ENCODE measurements at regions not wholly inside any gene's neighbourhood (a gene's known extent, or its start where the extent isn't known, plus 50 kb on each side); places are given as distances from the start of the nearest gene placed in this dataset.

- H3K9ac ChIP-seq (ENCODE audit: low read length in 2 of 2), result no peak overlapping the region
- H3K9me3 ChIP-seq (ENCODE audit: control insufficient read depth in 2 of 2, low read length in 2 of 2), result no peaks in the 10 kb centered on the region
- H3K4me1 ChIP-seq (ENCODE audit: control insufficient read depth, insufficient read depth, low read length), result no peaks in the 10 kb centered on the region
- no peak overlapping the region for H3K27ac ChIP-seq (ENCODE audit: low read length)
- no peaks in the 10 kb centered on the region for H3K27me3 ChIP-seq (ENCODE audit: control insufficient read depth in 1 of 2, insufficient read depth in 2 of 2, low read length in 2 of 2)
- H3K4me3 ChIP-seq (ENCODE audit: low read length in 2 of 2), result no peak overlapping the region
- H3K36me3 ChIP-seq (ENCODE audit: control insufficient read depth in 2 of 2, insufficient read depth in 2 of 2, low read length in 2 of 2), result no peaks in the 10 kb centered on the region
These were observed 129.7 kb upstream of the UBE2E1 start for GRCh38 chr3:23676093-23676492.

DNA sequence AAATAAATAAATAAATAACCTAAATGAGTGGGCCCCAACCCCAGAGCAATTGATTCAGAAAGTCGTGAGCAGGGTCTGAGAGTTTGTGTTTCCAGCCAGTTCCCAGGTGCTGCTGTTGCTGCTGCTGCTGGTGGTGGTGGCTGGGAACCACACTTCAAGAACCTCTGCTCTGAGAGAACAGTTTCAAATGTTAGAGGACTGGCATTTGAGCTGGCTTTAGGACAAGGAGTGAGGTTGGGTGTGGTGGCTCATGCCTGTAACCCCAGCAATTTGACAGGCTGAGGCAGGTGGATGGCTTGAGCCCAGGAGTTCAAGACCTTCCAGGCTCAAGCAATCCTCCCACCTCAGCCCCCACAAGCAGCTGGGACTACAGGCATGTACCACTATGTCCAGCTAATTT is 123.1 kb upstream of the UBE2E1 start:
- Histone ChIP-seq H3K36me3 (ENCODE audit: control insufficient read depth in 2 of 2, insufficient read depth in 2 of 2, low read length in 2 of 2) (no peaks in the 10 kb centered on the region), H3K9me3 (ENCODE audit: control insufficient read depth in 2 of 2, low read length in 2 of 2) (no peaks in the 10 kb centered on the region)

DNA sequence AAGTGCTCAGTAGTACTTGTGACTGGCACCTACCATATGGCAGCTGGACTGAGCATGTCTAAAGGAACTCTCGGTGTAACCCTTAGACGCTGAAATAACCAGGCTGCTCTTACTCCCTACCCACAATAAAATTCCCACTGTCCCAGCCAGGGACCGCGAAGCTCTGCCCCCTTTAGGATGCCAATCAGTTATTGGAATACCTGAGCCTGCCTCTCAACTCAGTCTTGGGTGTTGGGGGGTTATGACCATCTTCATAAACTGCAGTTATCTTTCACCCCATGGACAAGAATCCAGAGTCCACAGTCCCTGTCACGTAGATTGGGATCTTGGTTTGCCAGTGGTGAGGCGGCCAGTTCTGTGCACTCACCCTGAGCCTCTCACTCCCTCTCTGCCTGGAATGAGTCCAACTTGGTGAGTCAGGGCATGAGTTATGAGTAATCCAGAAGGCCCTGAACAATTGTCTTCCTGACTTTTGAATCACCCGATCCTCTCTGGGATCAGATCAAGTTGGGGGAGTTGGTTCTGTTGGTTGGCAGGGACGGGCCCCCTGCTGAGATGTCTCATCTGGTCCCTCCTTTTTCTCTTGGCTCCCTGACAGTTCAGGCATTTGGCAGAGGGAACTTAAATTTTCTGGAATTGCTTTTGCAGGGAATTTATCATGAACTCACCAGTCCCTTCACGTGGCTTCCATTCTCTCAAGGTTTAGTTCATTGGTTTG is 120.1 kb upstream of the UBE2E1 start:
- Histone ChIP-seq H3K27me3 (ENCODE audit: control insufficient read depth in 1 of 2, insufficient read depth in 2 of 2, low read length in 2 of 2) (no peaks in the 10 kb centered on the region), H3K36me3 (ENCODE audit: control insufficient read depth in 2 of 2, insufficient read depth in 2 of 2, low read length in 2 of 2) (no peaks in the 10 kb centered on the region), H3K9ac (ENCODE audit: low read length in 2 of 2) (no peak overlapping the region), H3K4me1 (ENCODE audit: control insufficient read depth, insufficient read depth, low read length) (peaks cover 10% of the 10 kb centered on the region), H3K27ac (ENCODE audit: low read length) (peak overlapping the region; percentile 11), H3K9me3 (ENCODE audit: control insufficient read depth in 2 of 2, low read length in 2 of 2) (no peaks in the 10 kb centered on the region), H3K4me3 (ENCODE audit: low read length in 2 of 2) (no peak overlapping the region)

More for the DNA sequence above, 123.1 kb upstream of the UBE2E1 start:
- peaks cover 10% of the 10 kb centered on the region for H3K4me1 ChIP-seq (ENCODE audit: control insufficient read depth, insufficient read depth, low read length)
- H3K27me3 ChIP-seq (ENCODE audit: control insufficient read depth in 1 of 2, insufficient read depth in 2 of 2, low read length in 2 of 2), result no peaks in the 10 kb centered on the region
- H3K9ac ChIP-seq (ENCODE audit: low read length in 2 of 2), result no peak overlapping the region
- H3K27ac ChIP-seq (ENCODE audit: low read length), result no peak overlapping the region
- no peak overlapping the region for H3K4me3 ChIP-seq (ENCODE audit: low read length in 2 of 2)

GRCh38 chr3:23686519-23686918 is 119.2 kb upstream of the UBE2E1 start:
- Histone ChIP-seq H3K9me3 (ENCODE audit: control insufficient read depth in 2 of 2, low read length in 2 of 2) (no peaks in the 10 kb centered on the region), H3K27me3 (ENCODE audit: control insufficient read depth in 1 of 2, insufficient read depth in 2 of 2, low read length in 2 of 2) (no peaks in the 10 kb centered on the region), H3K4me3 (ENCODE audit: low read length in 2 of 2) (no peak overlapping the region), H3K36me3 (ENCODE audit: control insufficient read depth in 2 of 2, insufficient read depth in 2 of 2, low read length in 2 of 2) (no peaks in the 10 kb centered on the region), H3K9ac (ENCODE audit: low read length in 2 of 2) (no peak overlapping the region), H3K4me1 (ENCODE audit: control insufficient read depth, insufficient read depth, low read length) (peaks cover 10% of the 10 kb centered on the region), H3K27ac (ENCODE audit: low read length) (no peak overlapping the region)

GRCh38 chr3:23691357-23691895 is 114.3 kb upstream of the UBE2E1 start:
- Histone ChIP-seq H3K9ac (ENCODE audit: low read length in 2 of 2) (no peak overlapping the region), H3K4me3 (ENCODE audit: low read length in 2 of 2) (no peak overlapping the region), H3K27ac (ENCODE audit: low read length) (no peak overlapping the region), H3K27me3 (ENCODE audit: control insufficient read depth in 1 of 2, insufficient read depth in 2 of 2, low read length in 2 of 2) (no peaks in the 10 kb centered on the region), H3K9me3 (ENCODE audit: control insufficient read depth in 2 of 2, low read length in 2 of 2) (no peaks in the 10 kb centered on the region), H3K4me1 (ENCODE audit: control insufficient read depth, insufficient read depth, low read length) (no peaks in the 10 kb centered on the region), H3K36me3 (ENCODE audit: control insufficient read depth in 2 of 2, insufficient read depth in 2 of 2, low read length in 2 of 2) (no peaks in the 10 kb centered on the region)

DNA sequence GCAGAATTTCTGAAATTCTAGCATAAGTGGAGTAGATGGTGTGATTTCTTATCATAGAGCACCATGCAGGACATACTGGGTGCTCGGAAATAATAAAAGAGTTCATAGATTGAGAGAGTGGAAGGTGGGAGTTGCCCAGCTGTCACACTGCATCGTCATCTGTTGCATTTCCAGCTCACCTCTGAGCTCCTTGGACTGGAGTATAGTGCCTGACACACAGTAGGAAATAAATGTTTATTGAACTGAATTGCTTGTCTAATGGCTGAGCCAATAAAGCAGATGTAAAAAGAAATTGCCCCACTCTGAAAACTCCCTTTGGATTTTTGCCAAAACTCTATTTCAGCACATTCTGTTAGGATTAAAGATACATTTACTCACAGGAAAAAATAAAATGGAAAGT is 108.9 kb upstream of the UBE2E1 start:
- no peak overlapping the region for H3K4me3 ChIP-seq (ENCODE audit: low read length in 2 of 2)
- H3K9me3 ChIP-seq (ENCODE audit: control insufficient read depth in 2 of 2, low read length in 2 of 2), result no peaks in the 10 kb centered on the region
- H3K36me3 ChIP-seq (ENCODE audit: control insufficient read depth in 2 of 2, insufficient read depth in 2 of 2, low read length in 2 of 2), result no peaks in the 10 kb centered on the region
- H3K4me1 ChIP-seq (ENCODE audit: control insufficient read depth, insufficient read depth, low read length), result no peaks in the 10 kb centered on the region
- no peak overlapping the region for H3K9ac ChIP-seq (ENCODE audit: low read length in 2 of 2)
- H3K27ac ChIP-seq (ENCODE audit: low read length), result no peak overlapping the region
- no peaks in the 10 kb centered on the region for H3K27me3 ChIP-seq (ENCODE audit: control insufficient read depth in 1 of 2, insufficient read depth in 2 of 2, low read length in 2 of 2)

DNA sequence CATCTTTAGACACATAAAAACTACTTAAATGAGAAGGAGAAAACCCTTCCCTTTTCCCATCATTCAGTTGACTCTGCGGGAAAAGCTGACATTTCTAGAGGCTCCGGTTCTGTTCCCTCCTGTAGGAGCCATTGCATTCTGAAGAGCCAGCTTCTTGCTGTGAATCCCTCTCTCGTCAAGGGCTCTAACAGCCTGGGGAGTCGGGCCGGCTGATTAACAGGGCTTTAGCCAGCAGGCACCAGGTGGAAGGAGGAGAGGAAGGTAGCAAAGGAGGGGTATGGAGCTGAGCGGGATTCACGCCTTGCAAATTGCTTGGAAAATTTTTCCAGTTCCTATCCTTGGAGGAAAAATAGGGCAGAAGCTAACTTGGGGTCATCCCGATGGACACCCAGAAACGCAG is 108.3 kb upstream of the UBE2E1 start:
- no peaks in the 10 kb centered on the region for H3K27me3 ChIP-seq (ENCODE audit: control insufficient read depth in 1 of 2, insufficient read depth in 2 of 2, low read length in 2 of 2)
- no peak overlapping the region for H3K9ac ChIP-seq (ENCODE audit: low read length in 2 of 2)
- no peaks in the 10 kb centered on the region for H3K9me3 ChIP-seq (ENCODE audit: control insufficient read depth in 2 of 2, low read length in 2 of 2)
- no peaks in the 10 kb centered on the region for H3K36me3 ChIP-seq (ENCODE audit: control insufficient read depth in 2 of 2, insufficient read depth in 2 of 2, low read length in 2 of 2)
- H3K4me3 ChIP-seq (ENCODE audit: low read length in 2 of 2), result no peak overlapping the region
- H3K4me1 ChIP-seq (ENCODE audit: control insufficient read depth, insufficient read depth, low read length), result no peaks in the 10 kb centered on the region
- no peak overlapping the region for H3K27ac ChIP-seq (ENCODE audit: low read length)

DNA sequence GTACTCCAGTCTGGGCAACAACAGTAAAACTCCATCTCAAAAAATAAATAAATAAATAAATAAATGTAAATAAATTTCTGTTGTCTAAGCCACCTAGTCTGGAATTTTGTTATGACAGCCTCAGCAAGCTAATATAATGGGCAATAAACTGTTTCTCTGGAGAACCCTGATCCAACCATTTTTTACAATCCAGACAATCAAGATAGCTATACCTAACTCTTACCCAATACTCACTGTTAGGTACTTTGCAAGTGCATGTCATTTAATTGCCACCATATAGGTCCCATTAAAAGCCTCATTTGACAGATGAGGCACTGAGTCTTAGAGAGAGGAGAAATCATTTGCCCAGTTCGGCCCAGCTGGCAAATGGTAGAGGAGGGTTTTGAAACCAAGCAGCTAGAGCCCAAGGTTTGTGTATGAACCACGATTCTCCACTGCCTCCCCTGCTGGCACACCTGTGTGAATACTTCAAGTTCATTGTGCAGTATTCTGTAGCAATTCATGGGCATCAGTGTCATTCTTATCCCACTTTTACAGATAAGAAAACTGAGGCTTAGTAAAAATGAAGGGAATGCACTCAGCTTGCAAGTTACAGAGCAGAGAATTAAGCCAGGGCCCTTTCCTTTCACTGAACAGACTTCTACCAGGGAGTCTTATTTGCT is 107.0 kb upstream of the UBE2E1 start:
- no peak overlapping the region for H3K4me3 ChIP-seq (ENCODE audit: low read length in 2 of 2)
- H3K27ac ChIP-seq (ENCODE audit: low read length), result no peak overlapping the region
- no peaks in the 10 kb centered on the region for H3K27me3 ChIP-seq (ENCODE audit: control insufficient read depth in 1 of 2, insufficient read depth in 2 of 2, low read length in 2 of 2)
- no peaks in the 10 kb centered on the region for H3K36me3 ChIP-seq (ENCODE audit: control insufficient read depth in 2 of 2, insufficient read depth in 2 of 2, low read length in 2 of 2)
- no peaks in the 10 kb centered on the region for H3K9me3 ChIP-seq (ENCODE audit: control insufficient read depth in 2 of 2, low read length in 2 of 2)
- H3K9ac ChIP-seq (ENCODE audit: low read length in 2 of 2), result no peak overlapping the region
- no peaks in the 10 kb centered on the region for H3K4me1 ChIP-seq (ENCODE audit: control insufficient read depth, insufficient read depth, low read length)

- Histone ChIP-seq H3K27ac (ENCODE audit: low read length) (no peak overlapping the region), H3K9ac (ENCODE audit: low read length in 2 of 2) (no peak overlapping the region), H3K36me3 (ENCODE audit: control insufficient read depth in 2 of 2, insufficient read depth in 2 of 2, low read length in 2 of 2) (no peaks in the 10 kb centered on the region), H3K27me3 (ENCODE audit: control insufficient read depth in 1 of 2, insufficient read depth in 2 of 2, low read length in 2 of 2) (no peaks in the 10 kb centered on the region), H3K4me3 (ENCODE audit: low read length in 2 of 2) (no peak overlapping the region), H3K4me1 (ENCODE audit: control insufficient read depth, insufficient read depth, low read length) (no peaks in the 10 kb centered on the region), H3K9me3 (ENCODE audit: control insufficient read depth in 2 of 2, low read length in 2 of 2) (no peaks in the 10 kb centered on the region)
These were observed 105.1 kb upstream of the UBE2E1 start for GRCh38 chr3:23700616-23701015.

DNA sequence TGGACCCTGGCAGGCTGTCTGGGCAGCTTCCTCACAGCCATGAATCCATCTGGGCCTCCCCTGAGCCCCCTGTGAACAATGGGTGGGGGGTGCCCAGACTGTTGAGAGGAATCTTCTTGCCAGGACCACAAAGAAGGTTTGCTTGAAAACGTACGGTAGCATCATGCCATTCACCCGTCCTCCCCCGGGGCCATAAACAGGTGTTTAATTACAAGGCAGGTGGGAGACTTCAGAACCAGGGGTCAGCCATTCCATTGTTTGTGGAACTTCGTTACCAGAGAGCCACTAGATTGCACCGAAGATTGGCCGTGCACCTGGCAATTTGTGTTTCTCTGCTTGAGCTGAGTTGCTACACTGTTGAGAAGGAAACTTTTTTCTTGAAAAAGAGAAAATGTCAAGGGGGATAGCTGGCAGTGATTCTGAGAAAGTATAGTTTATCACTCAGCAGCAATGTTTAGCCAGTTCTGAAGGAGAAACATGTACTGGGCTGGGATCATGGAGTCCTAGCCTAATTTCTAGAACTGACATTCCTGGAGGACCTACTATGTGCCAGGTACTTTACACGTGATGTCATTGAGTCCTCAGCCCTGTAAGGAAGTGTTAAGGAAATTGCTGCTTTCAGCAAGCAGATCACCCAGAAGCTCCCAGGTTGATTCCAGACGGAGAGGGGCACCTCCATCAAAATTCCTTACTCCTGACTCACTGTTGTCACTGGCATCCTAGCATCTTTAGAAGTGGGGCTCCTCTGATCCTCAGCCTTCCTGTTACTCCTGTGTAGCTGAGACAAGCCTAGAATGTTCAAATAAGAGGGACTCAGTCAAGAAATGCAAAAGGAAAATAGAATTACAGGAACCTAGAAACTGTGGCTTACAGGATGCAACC is 103.8 kb upstream of the UBE2E1 start:
- no peaks in the 10 kb centered on the region for H3K27me3 ChIP-seq (ENCODE audit: control insufficient read depth in 1 of 2, insufficient read depth in 2 of 2, low read length in 2 of 2)
- no peaks in the 10 kb centered on the region for H3K4me1 ChIP-seq (ENCODE audit: control insufficient read depth, insufficient read depth, low read length)
- no peak overlapping the region for H3K9ac ChIP-seq (ENCODE audit: low read length in 2 of 2)
- H3K9me3 ChIP-seq (ENCODE audit: control insufficient read depth in 2 of 2, low read length in 2 of 2), result no peaks in the 10 kb centered on the region
- no peaks in the 10 kb centered on the region for H3K36me3 ChIP-seq (ENCODE audit: control insufficient read depth in 2 of 2, insufficient read depth in 2 of 2, low read length in 2 of 2)
- H3K4me3 ChIP-seq (ENCODE audit: low read length in 2 of 2), result no peak overlapping the region
- no peak overlapping the region for H3K27ac ChIP-seq (ENCODE audit: low read length)

Measured in stomach smooth muscle (tissue), 2 donors.